ENCODE measurements at regions not wholly inside any gene's neighbourhood (a gene's known extent, or its start where the extent isn't known, plus 50 kb on each side); places are given as distances from the start of the nearest gene placed in this dataset.

GRCh38 chr6:25043892-25044291, 108.1 kb upstream of the RIPOR2 start:
- WGBS (ENCODE audit: insufficient coverage) = 80% methylated on average over 1 of the region's 2 CpGs
- H3K36me3 ChIP-seq (ENCODE audit: control insufficient read depth, insufficient read depth, low read length) = no peaks in the 10 kb centered on the region
- no peak for DNase-seq (ENCODE audit: low read depth in 4 of 6, low spot score in 6 of 6)
- H3K9me3 ChIP-seq (ENCODE audit: control insufficient read depth, insufficient read depth, low read length) = no peaks in the 10 kb centered on the region
- no peaks in the 10 kb centered on the region for H3K4me1 ChIP-seq (ENCODE audit: control insufficient read depth, insufficient read depth, low read length)
- no peak overlapping the region for H3K4me3 ChIP-seq (ENCODE audit: low read depth, low read length)
- H3K27me3 ChIP-seq (ENCODE audit: control insufficient read depth, insufficient read depth, low read length) = no peaks in the 10 kb centered on the region
- no peak overlapping the region for H3K27ac ChIP-seq (ENCODE audit: low read depth, low read length)

DNA sequence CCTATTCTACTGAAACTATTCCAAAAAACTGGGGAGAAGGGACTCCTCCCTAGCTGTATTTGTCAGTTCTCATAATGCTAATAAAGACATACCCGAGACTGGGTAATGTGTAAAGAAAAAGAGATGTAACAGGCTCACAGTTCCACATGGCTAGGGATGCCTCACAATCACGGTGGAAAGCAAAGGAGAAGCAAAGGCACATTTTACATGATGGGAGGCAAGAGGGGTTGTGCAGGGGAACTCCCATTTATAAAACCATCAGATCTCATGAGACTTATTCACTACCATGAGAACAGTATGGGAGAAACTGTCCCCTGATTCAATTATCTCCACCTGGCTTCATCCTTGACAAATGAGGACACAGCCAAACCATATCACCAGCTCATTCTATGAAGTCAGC, 111.2 kb upstream of the RIPOR2 start:
- no peak for DNase-seq (ENCODE audit: low read depth in 4 of 6, low spot score in 6 of 6)
- Histone ChIP-seq H3K27ac (ENCODE audit: low read depth, low read length) (no peak overlapping the region), H3K9me3 (ENCODE audit: control insufficient read depth, insufficient read depth, low read length) (no peaks in the 10 kb centered on the region), H3K36me3 (ENCODE audit: control insufficient read depth, insufficient read depth, low read length) (no peaks in the 10 kb centered on the region), H3K4me1 (ENCODE audit: control insufficient read depth, insufficient read depth, low read length) (no peaks in the 10 kb centered on the region), H3K27me3 (ENCODE audit: control insufficient read depth, insufficient read depth, low read length) (no peaks in the 10 kb centered on the region), H3K4me3 (ENCODE audit: low read depth, low read length) (no peak overlapping the region)
- WGBS (ENCODE audit: insufficient coverage) = no CpG with 5 or more reads among the region's 2 CpGs

DNA sequence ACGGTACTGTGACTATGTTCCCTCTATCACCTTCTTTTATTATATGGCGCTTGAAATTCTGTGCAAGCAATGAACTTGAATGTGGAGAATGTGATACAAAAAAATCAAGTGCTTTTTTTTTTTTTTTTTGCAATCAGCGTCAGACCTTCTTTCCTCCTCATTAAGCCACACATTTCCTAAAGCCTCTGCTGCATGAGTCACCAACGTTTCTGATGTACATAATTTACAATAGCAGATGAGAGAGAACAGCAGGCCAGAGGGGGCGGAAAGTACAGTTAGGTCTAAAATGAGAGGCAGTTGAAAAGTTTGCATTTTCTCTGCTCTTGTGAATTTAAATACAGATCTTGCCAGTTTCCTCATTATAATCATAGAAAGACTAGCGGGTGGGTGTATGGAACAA, 114.6 kb upstream of the RIPOR2 start:
- DNase-seq (ENCODE audit: low read depth in 4 of 6, low spot score in 6 of 6) = peak in 1 of 6 donors; percentile 50
- no CpG with 5 or more reads among the region's 6 CpGs for WGBS (ENCODE audit: insufficient coverage)
- Histone ChIP-seq H3K9me3 (ENCODE audit: control insufficient read depth, insufficient read depth, low read length) (no peaks in the 10 kb centered on the region), H3K4me1 (ENCODE audit: control insufficient read depth, insufficient read depth, low read length) (no peaks in the 10 kb centered on the region), H3K27ac (ENCODE audit: low read depth, low read length) (no peak overlapping the region), H3K36me3 (ENCODE audit: control insufficient read depth, insufficient read depth, low read length) (no peaks in the 10 kb centered on the region), H3K4me3 (ENCODE audit: low read depth, low read length) (no peak overlapping the region), H3K27me3 (ENCODE audit: control insufficient read depth, insufficient read depth, low read length) (no peaks in the 10 kb centered on the region)

DNA sequence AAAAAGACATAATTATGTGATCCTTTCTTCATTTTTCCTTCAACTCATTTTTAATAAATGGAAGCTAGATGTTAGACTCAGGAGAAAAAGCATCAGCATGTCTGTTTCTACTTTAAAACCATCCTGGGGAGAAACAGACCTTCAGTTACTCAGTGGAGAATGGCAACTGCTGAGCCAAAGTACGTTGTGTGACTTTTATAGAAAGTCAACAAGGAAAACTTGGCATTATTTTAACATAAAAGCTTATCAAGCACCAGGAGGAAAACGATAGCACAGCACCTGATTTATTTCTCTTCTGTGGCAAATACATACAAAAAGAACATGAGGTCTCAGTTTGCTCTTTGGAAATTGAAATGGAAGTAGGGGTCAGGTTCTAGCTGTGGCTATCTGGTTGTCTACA, 115.3 kb upstream of the RIPOR2 start:
- no CpG with 5 or more reads among the region's 2 CpGs for WGBS (ENCODE audit: insufficient coverage)
- Histone ChIP-seq H3K4me3 (ENCODE audit: low read depth, low read length) (no peak overlapping the region), H3K27me3 (ENCODE audit: control insufficient read depth, insufficient read depth, low read length) (no peaks in the 10 kb centered on the region), H3K27ac (ENCODE audit: low read depth, low read length) (no peak overlapping the region), H3K9me3 (ENCODE audit: control insufficient read depth, insufficient read depth, low read length) (no peaks in the 10 kb centered on the region), H3K36me3 (ENCODE audit: control insufficient read depth, insufficient read depth, low read length) (no peaks in the 10 kb centered on the region), H3K4me1 (ENCODE audit: control insufficient read depth, insufficient read depth, low read length) (no peaks in the 10 kb centered on the region)
- DNase-seq (ENCODE audit: low read depth in 4 of 6, low spot score in 6 of 6) = no peak

DNA sequence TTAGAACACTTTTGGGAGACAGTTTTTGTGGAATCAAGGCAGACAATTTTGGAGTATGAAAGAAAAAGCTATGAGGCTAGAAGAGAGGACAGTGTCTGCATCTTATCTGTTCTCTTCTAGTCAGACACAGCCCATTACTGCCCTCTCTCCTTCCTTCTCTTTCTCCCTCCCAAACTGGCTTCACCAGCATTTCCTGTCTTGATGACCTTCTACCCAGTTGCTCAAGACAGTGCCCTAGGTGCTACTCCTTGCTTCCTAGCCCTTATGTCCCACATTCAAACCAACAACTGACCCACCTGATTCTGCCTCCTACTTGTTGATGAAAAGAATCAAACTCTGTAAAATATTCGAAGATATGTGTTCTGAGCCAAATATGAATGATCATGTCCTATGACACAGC, 116.4 kb upstream of the RIPOR2 start:
- Histone ChIP-seq H3K27me3 (ENCODE audit: control insufficient read depth, insufficient read depth, low read length) (no peaks in the 10 kb centered on the region), H3K36me3 (ENCODE audit: control insufficient read depth, insufficient read depth, low read length) (no peaks in the 10 kb centered on the region), H3K4me3 (ENCODE audit: low read depth, low read length) (no peak overlapping the region), H3K4me1 (ENCODE audit: control insufficient read depth, insufficient read depth, low read length) (no peaks in the 10 kb centered on the region), H3K9me3 (ENCODE audit: control insufficient read depth, insufficient read depth, low read length) (no peaks in the 10 kb centered on the region), H3K27ac (ENCODE audit: low read depth, low read length) (no peak overlapping the region)
- no peak for DNase-seq (ENCODE audit: low read depth in 4 of 6, low spot score in 6 of 6)
- no CpG with 5 or more reads among the region's 1 CpG for WGBS (ENCODE audit: insufficient coverage)

DNA sequence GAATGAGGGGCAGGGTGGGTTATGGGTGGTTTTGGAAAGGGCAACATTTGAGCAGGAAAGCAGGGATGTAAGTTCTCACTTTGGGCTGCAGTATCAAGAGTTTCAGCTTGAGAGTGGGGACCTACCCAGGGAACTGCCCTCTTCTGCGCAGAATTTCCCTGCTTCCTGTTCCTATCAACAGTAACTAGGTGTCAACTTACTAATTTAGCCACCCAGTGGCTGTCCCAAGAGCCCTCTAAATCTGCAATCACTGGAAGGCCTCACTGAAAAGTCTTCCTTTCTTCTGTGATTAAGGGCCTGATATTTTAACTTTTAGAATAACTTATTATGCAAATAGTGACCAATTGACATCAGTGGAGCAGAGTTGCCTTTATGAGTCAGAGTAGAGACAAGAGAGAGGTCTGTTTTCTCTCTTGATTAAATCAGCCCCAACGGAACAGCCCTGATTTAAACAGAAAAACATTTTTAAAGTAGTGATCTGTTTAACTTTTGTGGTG, 118.2 kb upstream of the RIPOR2 start:
- Histone ChIP-seq H3K36me3 (ENCODE audit: control insufficient read depth, insufficient read depth, low read length) (no peaks in the 10 kb centered on the region), H3K27me3 (ENCODE audit: control insufficient read depth, insufficient read depth, low read length) (no peaks in the 10 kb centered on the region), H3K27ac (ENCODE audit: low read depth, low read length) (no peak overlapping the region), H3K4me1 (ENCODE audit: control insufficient read depth, insufficient read depth, low read length) (no peaks in the 10 kb centered on the region), H3K9me3 (ENCODE audit: control insufficient read depth, insufficient read depth, low read length) (no peaks in the 10 kb centered on the region), H3K4me3 (ENCODE audit: low read depth, low read length) (no peak overlapping the region)
- DNase-seq (ENCODE audit: low read depth in 4 of 6, low spot score in 6 of 6) = no peak
- WGBS (ENCODE audit: insufficient coverage) = 90% methylated on average over 1 of the region's 2 CpGs

DNA sequence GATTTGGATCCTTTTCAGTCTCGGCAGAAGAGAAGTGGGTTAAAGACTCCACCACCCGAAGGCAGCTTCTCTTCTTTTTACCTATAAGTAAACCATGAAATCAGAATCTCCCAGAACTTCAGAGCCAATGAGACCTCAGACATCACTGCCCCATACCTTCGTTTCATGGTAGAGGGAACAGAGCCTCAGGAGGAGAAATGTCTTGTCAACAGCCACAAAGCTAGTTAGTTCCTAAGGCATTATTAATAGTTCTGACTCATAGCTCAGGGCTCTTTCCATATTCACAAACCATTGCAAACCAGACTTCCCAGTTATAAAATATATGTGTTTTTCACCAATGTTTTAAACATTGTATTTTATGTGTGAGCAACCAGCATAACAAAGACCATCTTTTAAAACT, 118.7 kb upstream of the RIPOR2 start:
- H3K27ac ChIP-seq (ENCODE audit: low read depth, low read length) = no peak overlapping the region
- H3K9me3 ChIP-seq (ENCODE audit: control insufficient read depth, insufficient read depth, low read length) = no peaks in the 10 kb centered on the region
- no peak overlapping the region for H3K4me3 ChIP-seq (ENCODE audit: low read depth, low read length)
- H3K4me1 ChIP-seq (ENCODE audit: control insufficient read depth, insufficient read depth, low read length) = no peaks in the 10 kb centered on the region
- no CpG with 5 or more reads among the region's 3 CpGs for WGBS (ENCODE audit: insufficient coverage)
- no peaks in the 10 kb centered on the region for H3K36me3 ChIP-seq (ENCODE audit: control insufficient read depth, insufficient read depth, low read length)
- DNase-seq (ENCODE audit: low read depth in 4 of 6, low spot score in 6 of 6) = no peak
- H3K27me3 ChIP-seq (ENCODE audit: control insufficient read depth, insufficient read depth, low read length) = no peaks in the 10 kb centered on the region

- no peaks in the 10 kb centered on the region for H3K36me3 ChIP-seq (ENCODE audit: control insufficient read depth, insufficient read depth, low read length)
- 75% methylated on average over 2 of the region's 3 CpGs for WGBS (ENCODE audit: insufficient coverage)
- no peak overlapping the region for H3K27ac ChIP-seq (ENCODE audit: low read depth, low read length)
Observed at GRCh38 chr6:25056130-25056529, 120.4 kb upstream of the RIPOR2 start.

GRCh38 chr6:25057111-25057905, 121.5 kb upstream of the RIPOR2 start:
- no peak overlapping the region for H3K4me3 ChIP-seq (ENCODE audit: low read depth, low read length)
- H3K27me3 ChIP-seq (ENCODE audit: control insufficient read depth, insufficient read depth, low read length) = no peaks in the 10 kb centered on the region
- no peaks in the 10 kb centered on the region for H3K36me3 ChIP-seq (ENCODE audit: control insufficient read depth, insufficient read depth, low read length)
- peaks cover 3% of the 10 kb centered on the region for H3K4me1 ChIP-seq (ENCODE audit: control insufficient read depth, insufficient read depth, low read length)
- H3K27ac ChIP-seq (ENCODE audit: low read depth, low read length) = no peak overlapping the region
- H3K9me3 ChIP-seq (ENCODE audit: control insufficient read depth, insufficient read depth, low read length) = no peaks in the 10 kb centered on the region
- 90% methylated on average over 4 of the region's 7 CpGs for WGBS (ENCODE audit: insufficient coverage)
- DNase-seq (ENCODE audit: low read depth in 4 of 6, low spot score in 6 of 6) = peak in 1 of 6 donors; percentile 73

More at GRCh38 chr6:25056130-25056529, 120.4 kb upstream of the RIPOR2 start:
- Histone ChIP-seq H3K9me3 (ENCODE audit: control insufficient read depth, insufficient read depth, low read length) (no peaks in the 10 kb centered on the region), H3K4me1 (ENCODE audit: control insufficient read depth, insufficient read depth, low read length) (peaks cover 1% of the 10 kb centered on the region), H3K4me3 (ENCODE audit: low read depth, low read length) (no peak overlapping the region), H3K27me3 (ENCODE audit: control insufficient read depth, insufficient read depth, low read length) (no peaks in the 10 kb centered on the region)
- no peak for DNase-seq (ENCODE audit: low read depth in 4 of 6, low spot score in 6 of 6)

GRCh38 chr6:25058441-25058840, 122.7 kb upstream of the RIPOR2 start:
- Histone ChIP-seq H3K27me3 (ENCODE audit: control insufficient read depth, insufficient read depth, low read length) (no peaks in the 10 kb centered on the region), H3K27ac (ENCODE audit: low read depth, low read length) (no peak overlapping the region), H3K36me3 (ENCODE audit: control insufficient read depth, insufficient read depth, low read length) (no peaks in the 10 kb centered on the region), H3K4me3 (ENCODE audit: low read depth, low read length) (no peak overlapping the region), H3K9me3 (ENCODE audit: control insufficient read depth, insufficient read depth, low read length) (no peaks in the 10 kb centered on the region), H3K4me1 (ENCODE audit: control insufficient read depth, insufficient read depth, low read length) (peaks cover 3% of the 10 kb centered on the region)
- WGBS (ENCODE audit: insufficient coverage) = 91% methylated on average over 2 of the region's 5 CpGs
- no peak for DNase-seq (ENCODE audit: low read depth in 4 of 6, low spot score in 6 of 6)
